Type B pancreatic cell (in vitro differentiated cells): ENCODE measurements at regions not wholly inside any gene's neighbourhood (a gene's known extent, or its start where the extent isn't known, plus 50 kb on each side); places are given as distances from the start of the nearest gene placed in this dataset.

Experiments
- DNase-seq: peaks from one replicate; pipeline ENCODE4 v3.0.0; 2021; ENCODE audit warnings: mixed read lengths; ENCODE audit not compliant: unreplicated experiment; ENCODE audit errors: extremely low spot score
- H3K27ac Mint-ChIP-seq: 2 replicates; pipeline ENCODE4 v1.8.0; 2021; ENCODE audit warnings: mild to moderate bottlenecking, mixed read lengths
- H3K27me3 Mint-ChIP-seq: 2 replicates; pipeline ENCODE4 v1.8.0; 2021; ENCODE audit warnings: mixed read lengths
- H3K36me3 Mint-ChIP-seq: 2 replicates; pipeline ENCODE4 v1.8.0; 2021; ENCODE audit warnings: mixed read lengths
- H3K4me1 Mint-ChIP-seq: one replicate; pipeline ENCODE4 v1.8.0; 2021; ENCODE audit warnings: mixed read lengths; ENCODE audit not compliant: unreplicated experiment
- H3K4me3 Mint-ChIP-seq: 2 replicates; pipeline ENCODE4 v1.8.0; 2021; ENCODE audit warnings: mild to moderate bottlenecking, mixed read lengths
- H3K9me3 Mint-ChIP-seq: 2 replicates; pipeline ENCODE4 v1.8.0; 2021; ENCODE audit warnings: mixed read lengths
- TF ChIP-seq, protein P1 (sequence below): fragments of 200-600 bp; sonication (generic); conservative IDR thresholded peaks from 2 replicates; pipeline ENCODE4 v1.5.0; 2021; ENCODE audit warnings: antibody characterized with exemption, mild to moderate bottlenecking

GRCh38 chr6:19664050-19664449 is 173.1 kb upstream of the ID4 start:
- TF ChIP-seq, protein P1, sequence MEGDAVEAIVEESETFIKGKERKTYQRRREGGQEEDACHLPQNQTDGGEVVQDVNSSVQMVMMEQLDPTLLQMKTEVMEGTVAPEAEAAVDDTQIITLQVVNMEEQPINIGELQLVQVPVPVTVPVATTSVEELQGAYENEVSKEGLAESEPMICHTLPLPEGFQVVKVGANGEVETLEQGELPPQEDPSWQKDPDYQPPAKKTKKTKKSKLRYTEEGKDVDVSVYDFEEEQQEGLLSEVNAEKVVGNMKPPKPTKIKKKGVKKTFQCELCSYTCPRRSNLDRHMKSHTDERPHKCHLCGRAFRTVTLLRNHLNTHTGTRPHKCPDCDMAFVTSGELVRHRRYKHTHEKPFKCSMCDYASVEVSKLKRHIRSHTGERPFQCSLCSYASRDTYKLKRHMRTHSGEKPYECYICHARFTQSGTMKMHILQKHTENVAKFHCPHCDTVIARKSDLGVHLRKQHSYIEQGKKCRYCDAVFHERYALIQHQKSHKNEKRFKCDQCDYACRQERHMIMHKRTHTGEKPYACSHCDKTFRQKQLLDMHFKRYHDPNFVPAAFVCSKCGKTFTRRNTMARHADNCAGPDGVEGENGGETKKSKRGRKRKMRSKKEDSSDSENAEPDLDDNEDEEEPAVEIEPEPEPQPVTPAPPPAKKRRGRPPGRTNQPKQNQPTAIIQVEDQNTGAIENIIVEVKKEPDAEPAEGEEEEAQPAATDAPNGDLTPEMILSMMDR = no peak
- peaks cover 5% of the 10 kb centered on the region for H3K9me3 Mint-ChIP-seq
- no peaks in the 10 kb centered on the region for H3K27me3 Mint-ChIP-seq
- peak overlapping the region; percentile 26 for H3K27ac Mint-ChIP-seq
- no peak for DNase-seq
- peaks cover 41% of the 10 kb centered on the region for H3K4me1 Mint-ChIP-seq
- H3K4me3 Mint-ChIP-seq = no peak overlapping the region
- no peaks in the 10 kb centered on the region for H3K36me3 Mint-ChIP-seq

DNA sequence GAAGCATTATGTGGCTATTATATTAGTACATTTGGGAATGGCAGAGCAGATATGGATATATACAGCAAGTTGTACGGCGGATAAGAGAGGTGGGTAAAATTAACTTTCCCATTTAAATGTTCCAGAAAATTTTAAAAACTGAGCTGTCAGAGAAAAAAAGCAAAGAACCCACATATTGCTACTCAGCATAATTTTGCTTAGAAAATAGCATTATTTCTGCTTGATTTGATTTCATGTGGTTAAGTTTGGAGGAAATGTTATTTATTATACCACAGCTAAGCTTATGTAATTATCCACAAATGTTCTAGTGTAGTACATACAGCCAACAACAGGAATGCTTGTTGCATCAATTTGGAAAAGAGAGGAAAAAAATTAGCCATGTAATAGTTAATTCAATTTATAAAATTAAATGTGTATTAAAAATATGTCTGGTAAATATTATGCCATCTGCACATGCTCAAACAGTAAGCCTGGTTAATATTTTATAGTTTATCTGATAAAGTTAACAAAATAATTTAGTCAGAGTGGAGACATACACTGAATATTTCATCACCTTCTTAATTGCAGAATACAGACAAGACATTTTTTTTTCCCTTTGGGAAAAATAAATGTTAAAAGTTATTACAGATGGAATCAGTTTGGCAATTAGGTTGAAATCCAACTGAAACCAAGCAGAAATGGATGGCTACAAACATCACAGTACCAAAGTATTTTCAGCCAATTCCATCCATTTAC is 172.1 kb upstream of the ID4 start:
- Mint-ChIP-seq H3K36me3 (no peaks in the 10 kb centered on the region), H3K27ac (no peak overlapping the region), H3K4me3 (no peak overlapping the region), H3K27me3 (no peaks in the 10 kb centered on the region), H3K9me3 (peaks cover 5% of the 10 kb centered on the region), H3K4me1 (peaks cover 50% of the 10 kb centered on the region)
- no peak for DNase-seq
- TF ChIP-seq, protein P1 = no peak

DNA sequence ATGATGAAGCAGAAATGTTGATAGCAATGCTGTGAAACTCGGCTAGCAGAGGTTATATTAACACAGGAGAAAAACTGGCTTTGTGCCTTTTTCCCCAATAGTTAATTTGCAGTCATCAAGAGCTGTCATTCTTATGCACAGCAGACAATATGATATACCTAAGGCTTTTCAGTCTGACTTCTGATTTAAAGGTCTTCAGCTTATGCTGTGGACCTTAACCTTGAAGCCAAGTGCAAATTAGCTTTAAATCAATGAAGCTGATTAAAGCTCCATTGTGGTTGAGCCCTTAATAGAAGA is 171.6 kb upstream of the ID4 start:
- no peak overlapping the region for H3K4me3 Mint-ChIP-seq
- no peaks in the 10 kb centered on the region for H3K36me3 Mint-ChIP-seq
- TF ChIP-seq, protein P1 = no peak
- peaks cover 5% of the 10 kb centered on the region for H3K9me3 Mint-ChIP-seq
- DNase-seq = no peak
- H3K27ac Mint-ChIP-seq = no peak overlapping the region
- H3K27me3 Mint-ChIP-seq = no peaks in the 10 kb centered on the region
- H3K4me1 Mint-ChIP-seq = peaks cover 47% of the 10 kb centered on the region

- Mint-ChIP-seq H3K4me1 (peaks cover 29% of the 10 kb centered on the region), H3K27me3 (no peaks in the 10 kb centered on the region), H3K27ac (no peak overlapping the region), H3K4me3 (no peak overlapping the region), H3K9me3 (peaks cover 5% of the 10 kb centered on the region), H3K36me3 (no peaks in the 10 kb centered on the region)
- TF ChIP-seq, protein P1 = no peak
- no peak for DNase-seq
These were observed 168.5 kb upstream of the ID4 start for GRCh38 chr6:19668710-19669109.

GRCh38 chr6:19669206-19669605 is 168.0 kb upstream of the ID4 start:
- Mint-ChIP-seq H3K4me1 (peaks cover 27% of the 10 kb centered on the region), H3K4me3 (no peak overlapping the region), H3K27ac (no peak overlapping the region), H3K36me3 (no peaks in the 10 kb centered on the region), H3K27me3 (no peaks in the 10 kb centered on the region), H3K9me3 (peaks cover 4% of the 10 kb centered on the region)
- no peak for DNase-seq
- TF ChIP-seq, protein P1 = no peak

- Mint-ChIP-seq H3K36me3 (peaks cover 4% of the 10 kb centered on the region), H3K4me1 (no peaks in the 10 kb centered on the region), H3K4me3 (no peak overlapping the region), H3K9me3 (peaks cover 6% of the 10 kb centered on the region), H3K27ac (no peak overlapping the region), H3K27me3 (no peaks in the 10 kb centered on the region)
- TF ChIP-seq, protein P1 = no peak
- DNase-seq = no peak
These were observed 154.3 kb upstream of the ID4 start for GRCh38 chr6:19682859-19683258.
